HCT116 (cell line): ENCODE measurements at regions not wholly inside any gene's neighbourhood (a gene's known extent, or its start where the extent isn't known, plus 50 kb on each side); places are given as distances from the start of the nearest gene placed in this dataset.

Source experiments
- ATAC-seq: fragments of 200-7000 bp; cut with Tn5 transposase; 2 replicates; pipeline ENCODE4 v1.9.1; 2020; ENCODE audit warnings: mild to moderate bottlenecking, moderate library complexity
- BruUV-seq: library from RNA; stranded (reverse); fragments of 400-500 nt; replicated peaks from 2 replicates; lab custom pipeline; 2021; lab: Mats Ljungman, UMichigan
- CTCF ChIA-PET: fragments of 300-600 bp; sonication (Branson Sonifier 250); formaldehyde crosslinking; loops from one replicate; lab custom pipeline; 2021; ENCODE audit warnings: antibody characterized with exemption; lab: Charles Lee
- POLR2A ChIA-PET: fragments of 300-600, 350-600 bp; sonication (Branson Sonifier 250); formaldehyde crosslinking; loops from one replicate; lab custom pipeline; 2021; ENCODE audit warnings: antibody characterized with exemption; lab: Charles Lee
- RAD21 ChIA-PET, 2 experiments: fragments of 300-600 bp; sonication (Branson Sonifier 250); formaldehyde crosslinking; loops; one replicate each; lab custom pipeline; 2023; ENCODE audit warnings: low total read pairs in 2 of 2; ENCODE audit not compliant: uncharacterized antibody in 2 of 2, unreplicated experiment in 2 of 2, low non-redundant PET in 1 of 2; lab: Charles Lee
- DNase-seq: peaks from one replicate; pipeline ENCODE4 v3.0.0-alpha.2; 2010; ENCODE audit warnings: low read depth, low spot score
- H2AFZ ChIP-seq: fragments of 200-600 bp; shearing (Covaris generic), sonication (generic); 2 replicates; pipeline ENCODE4 v1.6.1; 2017; ENCODE audit warnings: low read depth, mixed run types, mixed read lengths, antibody characterized with exemption, low read length; ENCODE audit not compliant: poor library complexity, severe bottlenecking
- H3K27ac ChIP-seq: 2 replicates; pipeline ENCODE4 v1.5.1; 2012; ENCODE audit warnings: low read depth, low read length
- H3K27me3 ChIP-seq: fragments of 200-600 bp; sonication (generic); 2 replicates; pipeline ENCODE4 v1.6.1; 2016; ENCODE audit warnings: mixed run types, low read length, mixed read lengths; ENCODE audit not compliant: insufficient read depth
- H3K36me3 ChIP-seq, 2 experiments: fragments of 200-500 bp in 1 of 2; fragments of 200-600 bp in 1 of 2; sonication (Bioruptor generic) in 1 of 2; sonication (generic) in 1 of 2; 2 replicates each; pipeline versions ENCODE4 v1.5.1 to v1.6.1; 2014 to 2016; ENCODE audit warnings: low read length in 2 of 2, inconsistent platforms in 1 of 2, mixed read lengths in 1 of 2, mixed run types in 1 of 2; ENCODE audit not compliant: insufficient read depth in 2 of 2, control insufficient read depth in 1 of 2
- H3K4me1 ChIP-seq, 2 experiments: fragments of 200-600 bp in 1 of 2; sonication (generic) in 1 of 2; 2 replicates each; pipeline versions ENCODE4 v1.5.1 to v1.6.1; 2012 to 2017; ENCODE audit warnings: low read length in 2 of 2, inconsistent platforms in 1 of 2, mild to moderate bottlenecking in 1 of 2, mixed read lengths in 1 of 2, mixed run types in 1 of 2, moderate library complexity in 1 of 2; ENCODE audit not compliant: insufficient read depth in 2 of 2, control insufficient read depth in 1 of 2
- H3K4me2 ChIP-seq: fragments of 200-600 bp; sonication (generic); 2 replicates; pipeline ENCODE4 v1.6.1; 2017; ENCODE audit warnings: mixed run types, low read length, mixed read lengths
- H3K4me3 ChIP-seq, 2 experiments: fragments of 200-600 bp in 1 of 2; sonication (generic) in 1 of 2; replicated peaks in 1 of 2; 2 replicates each; pipeline ENCODE4 v1.5.1; 2011 to 2016; ENCODE audit warnings: low read length in 2 of 2, control low read depth in 1 of 2, low read depth in 1 of 2, mild to moderate bottlenecking in 1 of 2, mixed read lengths in 1 of 2, mixed run types in 1 of 2
- H3K79me2 ChIP-seq: fragments of 200-600 bp; sonication (generic); 2 replicates; pipeline ENCODE4 v1.6.1; 2017; ENCODE audit warnings: mild to moderate bottlenecking, mixed run types, low read length, moderate library complexity, mixed read lengths; ENCODE audit not compliant: insufficient read depth
- H3K9ac ChIP-seq: fragments of 200-600 bp; sonication (generic); 2 replicates; pipeline ENCODE4 v1.6.1; 2016; ENCODE audit warnings: low read length, mixed read lengths
- H3K9me2 ChIP-seq: fragments of 200-600 bp; sonication (generic), shearing (Covaris generic); 2 replicates; pipeline ENCODE4 v1.6.1; 2017; ENCODE audit warnings: mixed run types, mild to moderate bottlenecking, moderate library complexity; ENCODE audit not compliant: insufficient read depth
- H3K9me3 ChIP-seq, 2 experiments: fragments of 200-500 bp in 1 of 2; fragments of 200-600 bp in 1 of 2; sonication (Bioruptor generic) in 1 of 2; sonication (generic) in 1 of 2; 2 replicates each; pipeline ENCODE4 v1.6.1; 2014 to 2017; ENCODE audit warnings: low read length in 2 of 2, mixed read lengths in 2 of 2, inconsistent platforms in 1 of 2, low read depth in 1 of 2, mild to moderate bottlenecking in 1 of 2, mixed run types in 1 of 2, moderate library complexity in 1 of 2; ENCODE audit not compliant: control insufficient read depth in 1 of 2, insufficient read depth in 1 of 2
- H4K20me1 ChIP-seq: fragments of 200-600 bp; sonication (generic), shearing (Covaris generic); 2 replicates; pipeline ENCODE4 v1.6.1; 2017; ENCODE audit warnings: mixed run types, mild to moderate bottlenecking, moderate library complexity; ENCODE audit not compliant: insufficient read depth
- CBX3 ChIP-seq: IDR thresholded peaks from 2 replicates; pipeline ENCODE4 v1.6.1; 2012; ENCODE audit warnings: low read depth
- EGR1 ChIP-seq: IDR thresholded peaks from 2 replicates; pipeline ENCODE4 v1.6.1; 2012; ENCODE audit warnings: low read depth
- ELF1 ChIP-seq: IDR thresholded peaks from 2 replicates; pipeline ENCODE4 v1.6.1; 2012; ENCODE audit warnings: low read depth, borderline replicate concordance
- EZH2phosphoT487 ChIP-seq: fragments of 200-600 bp; IDR thresholded peaks from 2 replicates; pipeline ENCODE4 v1.6.1; 2018; ENCODE audit warnings: antibody characterized with exemption, borderline replicate concordance
- FOSL1 ChIP-seq: IDR thresholded peaks from 2 replicates; pipeline ENCODE4 v1.6.1; 2012; ENCODE audit warnings: low read depth
- POLR2A ChIP-seq: IDR thresholded peaks from 2 replicates; pipeline ENCODE4 v1.7.0; 2011; ENCODE audit warnings: borderline replicate concordance; ENCODE audit not compliant: insufficient read depth, insufficient read length; ENCODE audit errors: extremely low read depth
- POLR2AphosphoS5 ChIP-seq: IDR thresholded peaks from 2 replicates; pipeline ENCODE4 v1.6.1; 2011; ENCODE audit warnings: mild to moderate bottlenecking, low read depth, low read length, moderate library complexity
- SIN3A ChIP-seq: IDR thresholded peaks from 2 replicates; pipeline ENCODE4 v1.6.1; 2012; ENCODE audit warnings: low read depth
- SP1 ChIP-seq: IDR thresholded peaks from 2 replicates; pipeline ENCODE4 v1.6.1; 2012; ENCODE audit warnings: low read depth
- YY1 ChIP-seq: IDR thresholded peaks from 2 replicates; pipeline ENCODE4 v1.6.1; 2011; ENCODE audit warnings: low read length, low read depth, moderate library complexity, mild to moderate bottlenecking; ENCODE audit not compliant: insufficient replicate concordance; ENCODE audit errors: extremely low read depth
- ZNF274 ChIP-seq: fragments of 200-500 bp; sonication (Bioruptor generic); IDR thresholded peaks from 2 replicates; pipeline ENCODE4 v1.6.1; 2014; ENCODE audit warnings: mild to moderate bottlenecking, low read depth, low read length, inconsistent platforms
- intact Hi-C: fragments of 100-400 bp; cut with micrococcal nuclease; formaldehyde crosslinking; loops from 2 replicates; pipeline ENCODE4 v1.10.0; 2022
- TF ChIP-seq, protein P1 (sequence below): IDR thresholded peaks from 2 replicates; pipeline ENCODE4 v1.6.1; 2012
- TF ChIP-seq, protein P2 (sequence below): IDR thresholded peaks from 2 replicates; pipeline ENCODE4 v1.6.1; 2012
- TF ChIP-seq, protein P3 (sequence below), 3 experiments: fragments of 200-600 bp in 1 of 3; sonication (generic) in 1 of 3; IDR thresholded peaks in 2 of 3; conservative IDR thresholded peaks in 1 of 3; 2 replicates each; pipeline ENCODE4 v1.5.1; 2012 to 2017; ENCODE audit warnings: low read depth in 2 of 3, low read length in 2 of 3, antibody characterized with exemption in 1 of 3, borderline replicate concordance in 1 of 3, control low read depth in 1 of 3, mild to moderate bottlenecking in 1 of 3, mixed read lengths in 1 of 3, mixed run types in 1 of 3, moderate library complexity in 1 of 3; ENCODE audit not compliant: insufficient read depth in 1 of 3
- TF ChIP-seq, protein P4 (sequence below): IDR thresholded peaks from 2 replicates; pipeline ENCODE4 v1.6.1; 2011; ENCODE audit warnings: mild to moderate bottlenecking, low read length, moderate library complexity; ENCODE audit not compliant: insufficient replicate concordance; ENCODE audit errors: extremely low read depth
- TF ChIP-seq, protein P5 (sequence below): IDR thresholded peaks from 2 replicates; pipeline ENCODE4 v1.6.1; 2012; ENCODE audit warnings: low read depth

DNA sequence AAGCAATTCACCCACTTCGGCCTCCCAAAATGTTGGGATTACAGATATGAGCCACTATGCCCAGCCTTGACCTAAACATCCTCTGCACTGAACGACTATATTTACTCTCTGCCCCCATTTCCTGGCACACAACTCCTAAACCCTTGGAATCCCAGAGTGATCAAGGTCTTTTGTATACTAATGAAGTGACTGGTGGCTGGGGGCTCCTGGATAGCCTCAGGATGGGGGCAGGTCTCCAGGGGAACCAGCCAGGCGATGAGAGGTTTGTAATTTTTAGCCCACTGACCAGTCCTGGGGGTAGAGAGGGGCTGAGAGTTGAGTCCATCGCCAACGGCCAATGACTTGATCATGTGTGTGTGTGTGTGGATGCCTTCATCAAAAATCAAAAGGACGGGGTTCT, 71.1 kb downstream of the FAM50B start:
- ChIA-PET RAD21 (no interaction called here), POLR2A (no interaction called here), CTCF (no interaction called here)
- DNase-seq = no peak
- Histone ChIP-seq H4K20me1 (no peaks in the 10 kb centered on the region), H3K79me2 (no peaks in the 10 kb centered on the region), H3K9me2 (no peaks in the 10 kb centered on the region), H3K9me3 (peaks cover 0 to 5% of the 10 kb centered on the region in 2 experiments; a peak in 1 of 4 replicates), H2AFZ (no peak overlapping the region), H3K9ac (no peak overlapping the region), H3K4me1 (peaks cover under 1% of the 10 kb centered on the region in 2 experiments; a peak in 2 of 4 replicates), H3K36me3 (no peaks in the 10 kb centered on the region), H3K27me3 (no peaks in the 10 kb centered on the region), H3K4me2 (no peak overlapping the region), H3K4me3 (no peak overlapping the region), H3K27ac (no peak overlapping the region)
- intact Hi-C loops = no loop called here
- no TSS peak for BruUV-seq
- ATAC-seq = no peak
- TF ChIP-seq EZH2phosphoT487 (no peak), YY1 (no peak), FOSL1 (no peak), ELF1 (no peak), EGR1 (no peak), CBX3 (no peak), ZNF274 (no peak), POLR2AphosphoS5 (no peak), SIN3A (no peak), POLR2A (no peak), SP1 (no peak)
- TF ChIP-seq, protein P1, sequence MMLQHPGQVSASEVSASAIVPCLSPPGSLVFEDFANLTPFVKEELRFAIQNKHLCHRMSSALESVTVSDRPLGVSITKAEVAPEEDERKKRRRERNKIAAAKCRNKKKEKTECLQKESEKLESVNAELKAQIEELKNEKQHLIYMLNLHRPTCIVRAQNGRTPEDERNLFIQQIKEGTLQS = no peak
- TF ChIP-seq, protein P2, sequence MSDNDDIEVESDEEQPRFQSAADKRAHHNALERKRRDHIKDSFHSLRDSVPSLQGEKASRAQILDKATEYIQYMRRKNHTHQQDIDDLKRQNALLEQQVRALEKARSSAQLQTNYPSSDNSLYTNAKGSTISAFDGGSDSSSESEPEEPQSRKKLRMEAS = no peak
- TF ChIP-seq, protein P3, sequence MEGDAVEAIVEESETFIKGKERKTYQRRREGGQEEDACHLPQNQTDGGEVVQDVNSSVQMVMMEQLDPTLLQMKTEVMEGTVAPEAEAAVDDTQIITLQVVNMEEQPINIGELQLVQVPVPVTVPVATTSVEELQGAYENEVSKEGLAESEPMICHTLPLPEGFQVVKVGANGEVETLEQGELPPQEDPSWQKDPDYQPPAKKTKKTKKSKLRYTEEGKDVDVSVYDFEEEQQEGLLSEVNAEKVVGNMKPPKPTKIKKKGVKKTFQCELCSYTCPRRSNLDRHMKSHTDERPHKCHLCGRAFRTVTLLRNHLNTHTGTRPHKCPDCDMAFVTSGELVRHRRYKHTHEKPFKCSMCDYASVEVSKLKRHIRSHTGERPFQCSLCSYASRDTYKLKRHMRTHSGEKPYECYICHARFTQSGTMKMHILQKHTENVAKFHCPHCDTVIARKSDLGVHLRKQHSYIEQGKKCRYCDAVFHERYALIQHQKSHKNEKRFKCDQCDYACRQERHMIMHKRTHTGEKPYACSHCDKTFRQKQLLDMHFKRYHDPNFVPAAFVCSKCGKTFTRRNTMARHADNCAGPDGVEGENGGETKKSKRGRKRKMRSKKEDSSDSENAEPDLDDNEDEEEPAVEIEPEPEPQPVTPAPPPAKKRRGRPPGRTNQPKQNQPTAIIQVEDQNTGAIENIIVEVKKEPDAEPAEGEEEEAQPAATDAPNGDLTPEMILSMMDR (IDR thresholded peaks at IDR 0.05 in 2 of 3, conservative IDR thresholded peaks at IDR 0.05 in 1 of 3; ENCODE audit: borderline replicate concordance in 1 of 3, insufficient read depth in 1 of 3, low read depth in 2 of 3, low read length in 2 of 3) = no peak
- TF ChIP-seq, protein P4, sequence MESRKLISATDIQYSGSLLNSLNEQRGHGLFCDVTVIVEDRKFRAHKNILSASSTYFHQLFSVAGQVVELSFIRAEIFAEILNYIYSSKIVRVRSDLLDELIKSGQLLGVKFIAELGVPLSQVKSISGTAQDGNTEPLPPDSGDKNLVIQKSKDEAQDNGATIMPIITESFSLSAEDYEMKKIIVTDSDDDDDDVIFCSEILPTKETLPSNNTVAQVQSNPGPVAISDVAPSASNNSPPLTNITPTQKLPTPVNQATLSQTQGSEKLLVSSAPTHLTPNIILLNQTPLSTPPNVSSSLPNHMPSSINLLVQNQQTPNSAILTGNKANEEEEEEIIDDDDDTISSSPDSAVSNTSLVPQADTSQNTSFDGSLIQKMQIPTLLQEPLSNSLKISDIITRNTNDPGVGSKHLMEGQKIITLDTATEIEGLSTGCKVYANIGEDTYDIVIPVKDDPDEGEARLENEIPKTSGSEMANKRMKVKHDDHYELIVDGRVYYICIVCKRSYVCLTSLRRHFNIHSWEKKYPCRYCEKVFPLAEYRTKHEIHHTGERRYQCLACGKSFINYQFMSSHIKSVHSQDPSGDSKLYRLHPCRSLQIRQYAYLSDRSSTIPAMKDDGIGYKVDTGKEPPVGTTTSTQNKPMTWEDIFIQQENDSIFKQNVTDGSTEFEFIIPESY = no peak
- TF ChIP-seq, protein P5, sequence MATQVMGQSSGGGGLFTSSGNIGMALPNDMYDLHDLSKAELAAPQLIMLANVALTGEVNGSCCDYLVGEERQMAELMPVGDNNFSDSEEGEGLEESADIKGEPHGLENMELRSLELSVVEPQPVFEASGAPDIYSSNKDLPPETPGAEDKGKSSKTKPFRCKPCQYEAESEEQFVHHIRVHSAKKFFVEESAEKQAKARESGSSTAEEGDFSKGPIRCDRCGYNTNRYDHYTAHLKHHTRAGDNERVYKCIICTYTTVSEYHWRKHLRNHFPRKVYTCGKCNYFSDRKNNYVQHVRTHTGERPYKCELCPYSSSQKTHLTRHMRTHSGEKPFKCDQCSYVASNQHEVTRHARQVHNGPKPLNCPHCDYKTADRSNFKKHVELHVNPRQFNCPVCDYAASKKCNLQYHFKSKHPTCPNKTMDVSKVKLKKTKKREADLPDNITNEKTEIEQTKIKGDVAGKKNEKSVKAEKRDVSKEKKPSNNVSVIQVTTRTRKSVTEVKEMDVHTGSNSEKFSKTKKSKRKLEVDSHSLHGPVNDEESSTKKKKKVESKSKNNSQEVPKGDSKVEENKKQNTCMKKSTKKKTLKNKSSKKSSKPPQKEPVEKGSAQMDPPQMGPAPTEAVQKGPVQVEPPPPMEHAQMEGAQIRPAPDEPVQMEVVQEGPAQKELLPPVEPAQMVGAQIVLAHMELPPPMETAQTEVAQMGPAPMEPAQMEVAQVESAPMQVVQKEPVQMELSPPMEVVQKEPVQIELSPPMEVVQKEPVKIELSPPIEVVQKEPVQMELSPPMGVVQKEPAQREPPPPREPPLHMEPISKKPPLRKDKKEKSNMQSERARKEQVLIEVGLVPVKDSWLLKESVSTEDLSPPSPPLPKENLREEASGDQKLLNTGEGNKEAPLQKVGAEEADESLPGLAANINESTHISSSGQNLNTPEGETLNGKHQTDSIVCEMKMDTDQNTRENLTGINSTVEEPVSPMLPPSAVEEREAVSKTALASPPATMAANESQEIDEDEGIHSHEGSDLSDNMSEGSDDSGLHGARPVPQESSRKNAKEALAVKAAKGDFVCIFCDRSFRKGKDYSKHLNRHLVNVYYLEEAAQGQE = no peak
- TF ChIP-seq, all 23 proteins: peak for 0
